UCSD-AML1 (cell line): ENCODE measurements at regions not wholly inside any gene's neighbourhood (a gene's known extent, or its start where the extent isn't known, plus 50 kb on each side); places are given as distances from the start of the nearest gene placed in this dataset.
A peak's percentile ranks its signal among the peaks of the same experiment; 100 is the strongest.

Source experiments
- DNase-seq: peaks from one replicate; lab custom pipeline; 2025; ENCODE audit not compliant: unreplicated experiment; lab: John Stamatoyannopoulos, UW

DNA sequence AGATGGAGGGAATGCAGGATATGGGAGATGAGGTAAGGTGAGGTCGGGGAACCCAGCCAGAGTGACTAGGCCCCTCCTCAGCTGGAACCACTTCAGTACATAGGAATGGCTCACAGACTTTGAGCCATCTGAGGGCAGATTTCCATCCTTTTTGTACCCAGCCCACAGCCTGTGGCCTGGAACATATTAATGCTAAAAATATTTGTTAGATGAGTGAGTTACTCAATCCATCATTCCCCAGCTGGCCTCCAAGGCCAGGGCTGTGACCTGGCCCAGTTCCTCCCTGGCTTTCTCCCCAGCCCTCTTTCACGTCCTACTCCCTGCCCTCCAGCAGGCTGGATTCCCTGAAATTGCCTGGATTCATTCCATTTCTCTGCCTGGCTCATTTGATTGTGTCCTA lies 57.2 kb upstream of the PRDM11 start:
- no peak for DNase-seq

DNA sequence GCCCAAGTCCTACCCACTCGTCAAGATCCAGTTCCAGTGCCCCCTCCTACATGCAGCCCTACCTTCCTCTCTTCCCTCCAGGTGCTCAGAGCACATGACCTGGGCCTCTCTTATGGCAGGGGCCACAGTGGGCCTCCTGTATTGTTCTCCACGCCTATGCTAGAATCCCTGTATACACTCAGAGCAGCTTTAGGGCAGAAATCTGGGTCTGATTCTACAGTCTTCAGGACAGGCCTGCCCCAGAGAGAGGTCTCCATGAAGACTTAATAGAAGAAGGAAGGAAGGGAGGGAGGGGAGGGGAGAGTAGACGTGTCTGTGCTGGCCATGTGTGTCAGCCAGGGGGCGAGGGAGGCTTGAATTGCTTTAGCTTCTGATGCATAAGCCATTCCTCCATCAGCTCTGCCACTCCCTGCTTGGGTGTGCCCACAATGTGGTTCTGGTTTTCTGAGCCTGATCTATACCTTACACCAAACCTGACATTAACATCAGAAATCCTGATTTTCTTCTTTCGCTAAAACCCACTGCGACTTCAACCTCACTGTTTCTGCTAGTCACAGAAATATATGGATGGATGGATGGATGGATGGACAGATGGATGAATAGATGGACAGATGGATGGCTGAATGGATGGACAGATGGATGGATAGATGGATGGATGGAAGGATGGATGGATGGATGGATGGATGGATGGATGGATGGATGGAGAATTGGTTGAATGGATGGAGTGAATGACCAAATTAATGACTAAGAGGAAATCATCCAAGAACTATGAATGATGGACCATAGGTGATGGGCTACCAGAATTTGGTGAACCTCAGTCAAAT lies 56.6 kb upstream of the PRDM11 start:
- DNase-seq, result peak; percentile 59

DNA sequence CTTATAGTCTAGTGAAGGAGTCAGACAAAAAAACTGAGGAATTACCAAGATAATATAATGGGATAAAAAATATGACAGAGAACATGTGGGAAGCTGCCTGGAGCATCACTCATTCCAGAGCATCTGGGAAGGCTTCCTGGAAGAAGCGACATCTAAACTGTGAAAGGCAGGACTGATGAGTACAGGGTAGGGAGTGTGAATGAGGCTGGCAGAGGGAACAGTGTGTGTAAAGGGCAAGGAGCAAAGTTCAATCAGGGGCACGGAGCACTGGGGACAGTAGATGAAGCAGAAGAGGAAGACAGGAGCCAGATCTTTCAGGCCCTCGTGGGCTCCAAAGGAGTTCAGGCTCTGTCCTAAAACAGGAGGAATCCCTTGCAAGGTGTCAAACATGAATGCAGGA lies 55.8 kb upstream of the PRDM11 start:
- no peak for DNase-seq

DNA sequence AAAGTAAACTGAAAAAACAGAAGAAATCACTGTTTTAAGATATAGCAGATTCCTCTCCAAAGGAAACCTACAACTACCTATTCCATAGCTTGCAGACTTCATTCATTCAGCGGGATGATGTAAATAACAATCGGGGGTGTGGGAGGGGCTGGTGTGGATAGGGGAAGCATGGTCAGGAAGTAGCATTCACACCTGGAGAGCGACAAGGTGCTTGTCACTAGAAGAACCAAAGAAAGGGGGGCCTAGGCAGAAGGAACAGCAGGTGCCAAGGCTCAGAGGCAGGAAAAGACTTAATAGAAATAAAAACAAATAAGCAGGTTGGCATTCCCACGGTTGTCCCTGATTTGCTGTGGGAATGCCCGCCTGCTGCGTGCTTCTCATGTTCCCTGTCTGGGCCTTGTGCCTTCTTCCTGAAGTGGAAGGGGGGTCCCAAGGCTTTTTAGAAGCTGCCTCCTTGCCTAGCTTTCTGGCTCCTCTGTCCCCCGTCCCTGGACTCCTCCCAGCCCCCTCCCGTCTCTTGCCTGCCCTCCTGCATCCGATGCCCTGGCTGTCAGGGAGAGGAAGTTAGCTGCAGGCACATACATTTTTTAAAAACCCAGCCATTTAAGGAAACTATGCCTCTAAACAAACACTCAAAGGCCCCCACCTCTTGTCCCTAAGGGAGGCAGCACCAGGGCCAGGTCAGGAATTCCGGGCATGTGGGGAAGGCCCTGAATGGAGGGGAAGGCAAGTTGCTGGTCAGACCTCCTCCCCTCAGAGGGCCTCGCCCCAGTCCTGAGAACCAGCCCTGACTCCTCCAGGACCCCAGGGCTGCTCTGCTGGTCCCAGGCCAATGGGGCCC lies 54.7 kb upstream of the PRDM11 start:
- DNase-seq, result peak; percentile 46

DNA sequence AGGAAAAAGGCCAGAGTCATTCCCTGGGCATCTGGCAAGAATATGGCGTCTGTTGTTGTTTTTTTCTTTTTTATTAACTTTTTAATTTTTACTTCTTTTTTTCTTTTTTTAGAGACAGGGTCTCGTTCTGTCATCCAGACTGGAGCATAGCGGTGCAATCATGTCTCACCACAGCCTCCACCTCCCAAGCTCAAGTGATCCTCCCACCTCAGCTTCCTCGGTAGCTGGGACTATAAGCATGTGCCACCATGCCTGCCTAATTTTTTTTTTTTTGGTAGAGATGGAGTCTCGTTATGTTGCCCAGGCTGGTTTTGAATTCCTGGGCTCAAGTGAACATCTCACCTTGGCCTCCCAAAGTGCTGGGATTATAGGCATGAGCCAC lies 54.0 kb upstream of the PRDM11 start:
- DNase-seq, result no peak

DNA sequence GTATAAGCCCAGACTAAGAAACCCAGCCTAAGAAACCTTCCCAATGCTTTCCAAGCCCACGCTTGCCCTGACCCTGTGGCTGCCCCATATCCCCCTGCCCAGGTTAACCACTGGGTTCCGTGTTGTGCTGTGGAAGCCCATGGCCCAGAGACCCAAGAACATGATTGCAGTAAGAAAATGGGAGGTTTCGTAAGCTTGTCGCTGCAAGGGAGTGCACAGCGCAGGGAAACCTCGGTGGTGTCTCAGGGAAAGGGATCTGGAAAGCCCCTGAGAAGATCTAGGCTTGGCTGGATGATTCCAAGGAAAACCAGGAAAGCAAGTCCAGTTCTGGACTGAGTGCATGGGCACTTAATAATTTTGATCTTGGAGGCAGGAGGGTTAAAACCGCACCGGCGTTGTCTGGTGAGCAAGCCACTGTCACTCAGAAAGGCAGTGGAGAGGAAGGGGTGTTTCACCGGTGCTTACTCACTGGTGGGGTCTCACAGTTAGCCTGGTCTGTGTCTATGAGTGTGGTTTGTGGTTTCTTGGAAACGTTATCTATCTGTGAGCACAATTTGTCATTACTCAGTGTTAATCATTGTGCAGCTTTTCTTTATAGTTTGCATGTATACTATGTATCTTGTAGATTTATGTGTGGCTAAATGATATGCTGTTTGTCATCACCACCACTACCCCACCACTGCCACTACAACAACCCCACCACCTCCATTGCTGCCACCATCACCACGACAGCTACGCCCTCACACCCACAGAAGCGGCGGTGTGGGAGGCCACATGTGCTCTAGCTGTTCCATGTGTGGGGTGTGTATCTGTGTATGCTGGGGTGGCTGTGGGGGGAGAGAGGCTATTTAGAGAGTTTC lies 53.3 kb upstream of the PRDM11 start:
- DNase-seq, result peak; percentile 77

DNA sequence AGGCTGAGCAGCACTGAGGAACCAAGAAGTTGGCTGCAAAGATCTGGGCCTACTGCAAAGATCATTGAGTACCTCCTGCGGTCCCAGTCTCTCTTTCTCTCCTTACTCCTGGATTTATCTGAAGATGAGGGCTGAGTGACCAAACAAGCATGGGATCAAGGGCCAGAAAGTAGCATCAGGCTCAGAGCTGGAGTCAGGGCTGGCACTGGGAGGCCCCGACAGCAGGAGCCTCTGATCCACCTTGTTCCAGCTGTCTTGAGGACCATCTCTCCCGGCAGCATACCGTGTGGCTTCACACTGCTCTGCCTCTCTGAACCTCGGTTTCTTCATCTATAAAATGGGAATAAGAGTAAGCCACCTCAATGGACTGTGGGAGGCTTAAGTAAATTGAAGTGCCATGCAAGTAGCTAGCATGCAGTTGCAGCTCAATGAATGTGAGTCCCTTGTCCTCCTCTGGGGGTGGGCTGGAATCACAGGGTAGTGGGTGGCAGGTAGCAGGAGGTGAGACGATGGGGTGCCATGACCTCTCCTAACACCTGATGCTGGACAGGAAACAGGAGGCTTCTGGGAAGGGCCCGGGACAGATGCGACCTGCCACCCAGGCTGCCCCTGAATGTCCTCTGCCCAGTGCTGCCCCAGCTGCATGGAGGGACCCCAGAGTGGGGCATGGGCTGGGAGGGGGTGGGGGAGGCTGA lies 52.5 kb upstream of the PRDM11 start:
- DNase-seq, result no peak

DNA sequence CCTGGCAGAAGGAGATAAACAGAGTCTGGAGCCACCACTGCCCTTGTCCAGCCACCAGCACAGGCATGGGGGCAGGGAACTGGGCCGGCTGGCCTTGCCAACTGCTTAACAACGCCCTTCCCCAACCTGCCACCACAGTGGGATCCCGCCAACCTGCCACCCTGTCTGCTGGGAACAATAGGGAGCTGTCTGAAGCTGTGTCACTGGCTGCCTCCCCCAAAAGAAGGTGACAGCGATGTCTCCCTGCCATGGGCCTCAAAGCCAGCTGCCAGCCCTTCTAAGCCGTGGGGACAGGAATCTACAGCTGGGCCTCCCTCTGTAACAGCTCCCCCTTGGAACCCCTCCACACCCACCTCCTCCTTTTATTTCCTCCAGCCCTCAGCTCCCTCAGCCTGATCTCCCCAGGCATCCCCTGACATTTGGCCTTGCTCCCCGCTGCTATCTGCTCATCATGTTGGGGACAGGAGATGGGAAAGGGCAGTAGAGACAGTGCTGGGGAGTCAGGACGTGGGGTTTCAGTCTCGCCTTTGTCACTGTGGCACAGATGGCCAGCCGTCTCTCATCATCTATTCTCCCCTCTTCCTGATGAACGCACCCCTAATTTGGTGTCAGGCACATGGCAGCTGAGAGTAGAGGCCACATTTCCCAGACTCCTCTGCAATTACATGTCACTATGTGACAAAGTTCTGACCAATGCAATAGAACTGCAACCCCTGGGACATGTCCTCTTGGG lies 51.3 kb upstream of the PRDM11 start:
- DNase-seq, result no peak

DNA sequence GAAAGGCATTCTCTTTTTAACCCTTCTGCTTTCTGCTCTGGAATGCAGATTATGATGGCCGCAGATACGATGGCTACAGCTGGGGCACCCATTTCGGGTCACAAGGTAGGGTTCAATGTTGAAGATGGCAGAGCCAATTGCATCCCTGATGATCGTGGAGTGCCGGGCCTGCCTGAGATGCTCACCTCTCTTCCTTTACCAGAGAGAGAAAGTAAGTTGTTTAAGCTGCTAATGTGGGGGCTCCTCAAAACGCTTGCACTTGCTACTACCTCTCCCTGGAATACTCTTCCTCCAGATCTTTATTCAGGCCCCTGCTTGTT lies 50.8 kb upstream of the PRDM11 start:
- no peak for DNase-seq

DNA sequence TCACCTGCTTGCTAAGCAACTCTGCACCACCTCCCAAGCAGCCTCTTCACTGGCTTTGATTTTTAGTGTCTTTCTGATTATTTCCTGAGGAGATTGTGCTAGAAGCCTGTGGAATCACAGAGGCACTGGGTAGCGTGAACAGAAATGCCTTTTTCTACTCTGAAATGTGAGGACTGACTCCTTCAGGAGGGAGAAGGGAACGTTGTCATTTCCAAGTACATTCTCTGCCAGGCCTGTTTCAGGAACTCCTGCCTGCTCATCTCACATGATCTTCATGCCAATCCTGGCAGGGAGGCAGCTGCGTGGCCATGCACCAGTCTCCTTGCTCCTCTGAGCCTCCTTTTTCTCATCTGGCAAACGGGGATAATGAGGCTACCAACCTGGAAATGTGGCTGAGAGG lies 49.8 kb upstream of the PRDM11 start:
- no peak for DNase-seq
